T47D (cell line): ENCODE measurements at regions not wholly inside any gene's neighbourhood (a gene's known extent, or its start where the extent isn't known, plus 50 kb on each side); places are given as distances from the start of the nearest gene placed in this dataset.

Source experiments
- DNase-seq, 2 experiments: peaks; one replicate each; pipeline versions ENCODE4 v3.0.0 to v3.0.0-alpha.2; 2011 to 2012; ENCODE audit warnings: low read depth in 1 of 2, low spot score in 1 of 2
- JUND ChIP-seq: IDR thresholded peaks from 2 replicates; pipeline ENCODE4 v1.6.1; 2012; ENCODE audit warnings: low read depth
- in situ Hi-C: cut with HindIII; loops from 2 replicates; pipeline ENCODE4 v1.10.0; 2016; ENCODE audit warnings: low sequenced_read_pairs, low pct_unique_long_range_greater_than_20kb

- no peak for TF ChIP-seq JUND
- in situ Hi-C loops = no loop called here
- DNase-seq = no peak
Measured at GRCh38 chr19:23527797-23528196, 132.5 kb upstream of the ZNF91 start.

- in situ Hi-C loops = no loop called here
- no peak for DNase-seq
- TF ChIP-seq JUND = no peak
Measured at GRCh38 chr19:23526302-23526701, 131.0 kb upstream of the ZNF91 start.

- TF ChIP-seq JUND = no peak
- DNase-seq = no peak
- in situ Hi-C loops = no loop called here
Measured at GRCh38 chr19:23525276-23525852, 130.1 kb upstream of the ZNF91 start.

- DNase-seq = no peak
- in situ Hi-C loops = no loop called here
- no peak for TF ChIP-seq JUND
Measured at GRCh38 chr19:23523863-23524262, 128.6 kb upstream of the ZNF91 start.

GRCh38 chr19:23522431-23522830, 127.2 kb upstream of the ZNF91 start:
- DNase-seq = no peak
- in situ Hi-C loops = no loop called here
- no peak for TF ChIP-seq JUND

- in situ Hi-C loops = no loop called here
- no peak for DNase-seq
- no peak for TF ChIP-seq JUND
Measured at GRCh38 chr19:23521471-23521870, 126.2 kb upstream of the ZNF91 start.

GRCh38 chr19:23520441-23520840, 125.2 kb upstream of the ZNF91 start:
- TF ChIP-seq JUND = no peak
- in situ Hi-C loops = no loop called here
- no peak for DNase-seq

GRCh38 chr19:23519031-23519430, 123.8 kb upstream of the ZNF91 start:
- in situ Hi-C loops = no loop called here
- no peak for DNase-seq
- TF ChIP-seq JUND = no peak

- in situ Hi-C loops = no loop called here
- no peak for TF ChIP-seq JUND
- no peak for DNase-seq
Measured at GRCh38 chr19:23516266-23516665, 121.0 kb upstream of the ZNF91 start.

- DNase-seq = no peak
- no peak for TF ChIP-seq JUND
- in situ Hi-C loops = no loop called here
Measured at GRCh38 chr19:23515551-23515950, 120.3 kb upstream of the ZNF91 start.

GRCh38 chr19:23512151-23512925, 117.1 kb upstream of the ZNF91 start:
- no peak for DNase-seq
- in situ Hi-C loops = no loop called here
- TF ChIP-seq JUND = no peak

GRCh38 chr19:23509686-23510450, 114.6 kb upstream of the ZNF91 start:
- peak in 1 of 2 experiments; percentile 93 for DNase-seq
- in situ Hi-C loops = no loop called here
- peak; percentile 24; the same call in 1 of the 2 replicates for TF ChIP-seq JUND

GRCh38 chr19:23507446-23507845, 112.2 kb upstream of the ZNF91 start:
- no peak for TF ChIP-seq JUND
- in situ Hi-C loops = no loop called here
- DNase-seq = no peak
